Aorta (tissue), 5 donors: ENCODE measurements at regions not wholly inside any gene's neighbourhood (a gene's known extent, or its start where the extent isn't known, plus 50 kb on each side); places are given as distances from the start of the nearest gene placed in this dataset.

Experiments used
- ATAC-seq: fragments of 200-7000 bp; cut with Tn5 transposase; one replicate; pipeline ENCODE4 v1.9.1; 2022; ENCODE audit warnings: moderate library complexity; ENCODE audit not compliant: low FRiP score
- DNase-seq, 2 donors: peaks; one replicate each; pipeline ENCODE4 v3.0.0-alpha.2; 2020
- H3K27ac ChIP-seq, 2 donors: one replicate each; pipeline ENCODE4 v1.5.1; 2013; ENCODE audit warnings: low read length in 2 of 2, mild to moderate bottlenecking in 2 of 2, moderate library complexity in 2 of 2, control low read depth in 1 of 2, inconsistent platforms in 1 of 2, low read depth in 1 of 2
- H3K27me3 ChIP-seq, 2 donors: one replicate each; pipeline ENCODE4 v1.6.1; 2013; ENCODE audit warnings: control low read depth in 1 of 2, low read length in 1 of 2, mild to moderate bottlenecking in 1 of 2, moderate library complexity in 1 of 2; ENCODE audit not compliant: insufficient read depth in 2 of 2, control insufficient read depth in 1 of 2
- H3K36me3 ChIP-seq, 2 donors: one replicate each; pipeline ENCODE4 v1.6.1; 2013; ENCODE audit warnings: control low read depth in 1 of 2, low read length in 1 of 2, mild to moderate bottlenecking in 1 of 2; ENCODE audit not compliant: insufficient read depth in 2 of 2, control insufficient read depth in 1 of 2
- H3K4me1 ChIP-seq, 2 donors: one replicate each; pipeline ENCODE4 v1.6.1; 2013; ENCODE audit warnings: low read length in 2 of 2, control low read depth in 1 of 2, mild to moderate bottlenecking in 1 of 2, moderate library complexity in 1 of 2; ENCODE audit not compliant: insufficient read depth in 2 of 2, control insufficient read depth in 1 of 2
- H3K4me3 ChIP-seq, 2 donors: one replicate each; pipeline ENCODE4 v1.5.1; 2013; ENCODE audit warnings: low read length in 2 of 2, control low read depth in 1 of 2, mild to moderate bottlenecking in 1 of 2
- H3K9me3 ChIP-seq: one replicate; pipeline ENCODE4 v1.6.1; 2013; ENCODE audit warnings: mild to moderate bottlenecking, low read length; ENCODE audit not compliant: control insufficient read depth
- WGBS, 2 donors: extraction: QIAGEN DNeasy Blood & Tissue Kit; methylation state at CpG; one replicate each; pipeline ENCODE4 v1.1.7; 2013; 5-methylcytosine and 5-hydroxymethylcytosine counted together
- intact Hi-C, 2 donors: fragments of 100-400 bp; cut with DNase I; formaldehyde crosslinking; loops; one replicate each; pipeline versions ENCODE4 v1.14.2 to v1.15.0; 2022
- donor health status: healthy with polysubstance abuse.
- donor health status: Bipolar disorder and iron deficiency.
- donor health status: DM: no; HTN: no; CAD: no.
- donor health status: DM: no; HTN: no; CAD: no.
- donor health status: DM: yes; HTN: yes; CAD: no.

DNA sequence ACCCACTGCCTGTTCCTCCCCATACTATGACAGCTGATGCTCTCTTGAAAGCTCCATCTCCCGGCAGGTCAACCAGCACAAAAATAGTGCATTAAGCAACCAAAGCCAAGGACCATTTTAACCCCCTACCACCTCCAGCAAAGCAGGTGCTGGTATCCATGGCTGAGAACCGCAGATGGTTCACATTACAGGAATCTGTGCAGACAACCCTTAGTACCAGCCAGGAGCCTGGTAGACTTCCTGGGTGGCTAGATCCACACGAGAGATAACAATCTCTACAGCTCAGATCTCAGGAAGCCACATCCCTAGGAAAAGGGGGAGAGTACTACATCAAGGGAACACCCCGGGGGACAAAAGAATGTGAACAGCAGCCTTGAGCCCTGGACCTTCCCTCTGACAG, 248.0 kb downstream of the FGF13 start:
- no peaks in the 10 kb centered on the region for H3K27me3 ChIP-seq
- intact Hi-C loops = no loop called here
- H3K4me3 ChIP-seq = no peak overlapping the region
- ATAC-seq (no peak), DNase-seq (no peak)
- no peaks in the 10 kb centered on the region for H3K9me3 ChIP-seq
- H3K27ac ChIP-seq = no peak overlapping the region
- H3K36me3 ChIP-seq = no peaks in the 10 kb centered on the region
- 82% methylated on average over 4 of the region's 4 CpGs for WGBS, 2 donors
- H3K4me1 ChIP-seq = no peaks in the 10 kb centered on the region
